Neuronal stem cell (in vitro differentiated cells): ENCODE measurements at regions not wholly inside any gene's neighbourhood (a gene's known extent, or its start where the extent isn't known, plus 50 kb on each side); places are given as distances from the start of the nearest gene placed in this dataset.

Experiments
- DNase-seq: peaks from one replicate; pipeline ENCODE4 v3.0.0-alpha.2; 2013; ENCODE audit warnings: low spot score
- H2AFZ ChIP-seq: one replicate; pipeline ENCODE4 v1.6.1; 2013; ENCODE audit warnings: mild to moderate bottlenecking, low read length, inconsistent platforms
- H2AK5ac ChIP-seq: 2 replicates; pipeline ENCODE4 v1.6.1; 2013; ENCODE audit warnings: low read depth, mild to moderate bottlenecking, inconsistent platforms, low read length, moderate library complexity, mixed read lengths
- H2BK120ac ChIP-seq: 2 replicates; pipeline ENCODE4 v1.6.1; 2013; ENCODE audit warnings: low read depth, mild to moderate bottlenecking, inconsistent platforms, low read length, moderate library complexity, mixed read lengths
- H2BK12ac ChIP-seq: one replicate; pipeline ENCODE4 v1.6.1; 2013; ENCODE audit warnings: low read length, inconsistent platforms
- H2BK15ac ChIP-seq: 2 replicates; pipeline ENCODE4 v1.6.1; 2013; ENCODE audit warnings: mild to moderate bottlenecking, low read length, inconsistent platforms, mixed read lengths
- H2BK5ac ChIP-seq: one replicate; pipeline ENCODE4 v1.6.1; 2013; ENCODE audit warnings: inconsistent platforms, mild to moderate bottlenecking, low read length, moderate library complexity
- H3K14ac ChIP-seq: one replicate; pipeline ENCODE4 v1.6.1; 2013; ENCODE audit warnings: low read length, inconsistent platforms
- H3K18ac ChIP-seq: 2 replicates; pipeline ENCODE4 v1.6.1; 2013; ENCODE audit warnings: low read length, inconsistent platforms
- H3K23ac ChIP-seq: 2 replicates; pipeline ENCODE4 v1.6.1; 2013; ENCODE audit warnings: low read depth, mild to moderate bottlenecking, mixed read lengths, low read length, inconsistent platforms; ENCODE audit not compliant: poor library complexity
- H3K27ac ChIP-seq: replicated peaks from 3 replicates; pipeline ENCODE4 v1.5.1; 2013; ENCODE audit warnings: low read length, inconsistent platforms
- H3K27me3 ChIP-seq, 3 experiments: 2 replicates each; pipeline ENCODE4 v1.6.1; 2013; ENCODE audit warnings: low read length in 3 of 3, mild to moderate bottlenecking in 2 of 3, inconsistent platforms in 1 of 3, low read depth in 1 of 3, mixed read lengths in 1 of 3, moderate library complexity in 1 of 3; ENCODE audit not compliant: control insufficient read depth in 3 of 3, insufficient read depth in 3 of 3
- H3K36me3 ChIP-seq, 2 donors: replicated peaks in 1 of 2; 2 replicates each; pipeline ENCODE4 v1.6.1; 2013; ENCODE audit warnings: low read length in 2 of 2; ENCODE audit not compliant: control insufficient read depth in 2 of 2, insufficient read depth in 2 of 2
- H3K4ac ChIP-seq: 2 replicates; pipeline ENCODE4 v1.6.1; 2013; ENCODE audit warnings: inconsistent platforms, mild to moderate bottlenecking, low read length, moderate library complexity
- H3K4me1 ChIP-seq, 2 donors: 1 replicate in 1 of 2; 2 replicates in 1 of 2; pipeline ENCODE4 v1.6.1; 2013; ENCODE audit warnings: low read length in 2 of 2, low read depth in 1 of 2; ENCODE audit not compliant: control insufficient read depth in 2 of 2, insufficient read depth in 1 of 2
- H3K4me2 ChIP-seq: one replicate; pipeline ENCODE4 v1.6.1; 2013; ENCODE audit warnings: mild to moderate bottlenecking, low read length, inconsistent platforms; ENCODE audit not compliant: insufficient read depth, poor library complexity, severe bottlenecking
- H3K4me3 ChIP-seq, 2 donors: 2 replicates each; pipeline ENCODE4 v1.5.1; 2013; ENCODE audit warnings: low read length in 2 of 2, mild to moderate bottlenecking in 2 of 2, inconsistent platforms in 1 of 2, moderate library complexity in 1 of 2
- H3K79me1 ChIP-seq: one replicate; pipeline ENCODE4 v1.6.1; 2013; ENCODE audit warnings: low read depth, mild to moderate bottlenecking, inconsistent platforms, low read length, moderate library complexity
- H3K9ac ChIP-seq: one replicate; pipeline ENCODE4 v1.6.1; 2013; ENCODE audit warnings: mild to moderate bottlenecking, low read depth, low read length, inconsistent platforms; ENCODE audit not compliant: poor library complexity
- H3K9me3 ChIP-seq, 2 donors: replicated peaks in 1 of 2; 2 replicates each; pipeline versions ENCODE3 to v1.6.1; 2013; ENCODE audit warnings: low read length in 2 of 2, mild to moderate bottlenecking in 2 of 2, inconsistent platforms in 1 of 2, low read depth in 1 of 2, mixed read lengths in 1 of 2, moderate library complexity in 1 of 2; ENCODE audit not compliant: control insufficient read depth in 2 of 2, insufficient read depth in 1 of 2
- H4K8ac ChIP-seq: one replicate; pipeline ENCODE4 v1.6.1; 2013; ENCODE audit warnings: low read depth, mild to moderate bottlenecking, inconsistent platforms, low read length, moderate library complexity
- H4K91ac ChIP-seq: one replicate; pipeline ENCODE4 v1.6.1; 2013; ENCODE audit warnings: low read length, low read depth, mild to moderate bottlenecking, inconsistent platforms; ENCODE audit not compliant: poor library complexity
- WGBS, 2 donors: extraction: QIAGEN DNeasy Blood & Tissue Kit; methylation state at CpG; one replicate each; pipeline ENCODE4 v1.1.7; 2013; ENCODE audit warnings: missing lambda C conversion rate in 2 of 2, mixed read lengths in 1 of 2; ENCODE audit not compliant: insufficient read length in 2 of 2, insufficient replicate concordance in 1 of 2; ENCODE audit errors: extremely low coverage in 2 of 2; 5-methylcytosine and 5-hydroxymethylcytosine counted together

GRCh38 chr3:64924961-64925360 is 237.2 kb upstream of the ADAMTS9 start:
- Histone ChIP-seq H3K4me1 (peaks cover 7 to 10% of the 10 kb centered on the region in 2 donors), H3K9ac (no peak overlapping the region), H4K8ac (no peak overlapping the region), H2BK12ac (no peak overlapping the region), H3K14ac (no peak overlapping the region), H2BK15ac (no peak overlapping the region), H3K23ac (no peak overlapping the region), H3K27ac (no peak overlapping the region), H3K9me3 (no peaks in the 10 kb centered on the region), H3K36me3 (no peaks in the 10 kb centered on the region), H2BK5ac (no peak overlapping the region), H4K91ac (no peak overlapping the region), H3K18ac (no peak overlapping the region), H3K27me3 (no peaks in the 10 kb centered on the region), H2AK5ac (no peak overlapping the region), H3K4ac (no peak overlapping the region), H2AFZ (no peak overlapping the region), H3K4me3 (no peak overlapping the region), H3K4me2 (no peak overlapping the region), H2BK120ac (no peak overlapping the region), H3K79me1 (no peaks in the 10 kb centered on the region)
- DNase-seq, result no peak
- no CpG with 5 or more reads among the region's 2 CpGs for WGBS, 2 donors

- Histone ChIP-seq H2BK15ac (no peak overlapping the region), H3K4me2 (no peak overlapping the region), H3K79me1 (no peaks in the 10 kb centered on the region), H4K91ac (no peak overlapping the region), H3K18ac (no peak overlapping the region), H3K27ac (no peak overlapping the region), H3K4me3 (no peak overlapping the region), H2BK120ac (no peak overlapping the region), H2BK5ac (no peak overlapping the region), H2AFZ (no peak overlapping the region), H3K9me3 (no peaks in the 10 kb centered on the region), H3K36me3 (no peaks in the 10 kb centered on the region), H2AK5ac (no peak overlapping the region), H3K4ac (no peak overlapping the region), H3K23ac (no peak overlapping the region), H2BK12ac (no peak overlapping the region), H3K9ac (no peak overlapping the region), H3K14ac (no peak overlapping the region), H3K4me1 (peaks cover 10 to 13% of the 10 kb centered on the region in 2 donors), H4K8ac (no peak overlapping the region), H3K27me3 (no peaks in the 10 kb centered on the region)
- no peak for DNase-seq
- WGBS, 2 donors, result no CpG with 5 or more reads among the region's 2 CpGs
Observed at GRCh38 chr3:64922213-64922612, 234.4 kb upstream of the ADAMTS9 start.

GRCh38 chr3:64921281-64922065 is 233.7 kb upstream of the ADAMTS9 start:
- Histone ChIP-seq H3K9me3 (no peaks in the 10 kb centered on the region), H3K18ac (no peak overlapping the region), H3K4me1 (peaks cover 16 to 21% of the 10 kb centered on the region in 2 donors), H3K27ac (no peak overlapping the region), H3K23ac (no peak overlapping the region), H4K8ac (no peak overlapping the region), H2BK12ac (no peak overlapping the region), H3K36me3 (no peaks in the 10 kb centered on the region), H3K9ac (no peak overlapping the region), H3K14ac (no peak overlapping the region), H2BK15ac (no peak overlapping the region), H4K91ac (no peak overlapping the region), H2BK5ac (no peak overlapping the region), H3K27me3 (no peaks in the 10 kb centered on the region), H3K4ac (no peak overlapping the region), H2AFZ (no peak overlapping the region), H2BK120ac (no peak overlapping the region), H2AK5ac (no peak overlapping the region), H3K4me3 (no peak overlapping the region), H3K4me2 (no peak overlapping the region), H3K79me1 (no peaks in the 10 kb centered on the region)
- no peak for DNase-seq
- no CpG with 5 or more reads among the region's 7 CpGs for WGBS, 2 donors

GRCh38 chr3:64919934-64920333 is 232.1 kb upstream of the ADAMTS9 start:
- H3K36me3 ChIP-seq, result no peaks in the 10 kb centered on the region
- H3K14ac ChIP-seq, result no peak overlapping the region
- H3K27me3 ChIP-seq, result no peaks in the 10 kb centered on the region
- H3K9me3 ChIP-seq, result no peaks in the 10 kb centered on the region
- H2BK5ac ChIP-seq, result no peak overlapping the region
- no peak overlapping the region for H2AFZ ChIP-seq
- peaks cover 16 to 23% of the 10 kb centered on the region in 2 donors for H3K4me1 ChIP-seq
- H2BK120ac ChIP-seq, result no peak overlapping the region
- no peak overlapping the region for H4K8ac ChIP-seq
- H2BK12ac ChIP-seq, result no peak overlapping the region
- no peak overlapping the region for H3K4ac ChIP-seq
- no peak overlapping the region for H2BK15ac ChIP-seq
- no peak overlapping the region for H3K4me3 ChIP-seq
- H2AK5ac ChIP-seq, result no peak overlapping the region
- H3K27ac ChIP-seq, result no peak overlapping the region
- no CpG with 5 or more reads among the region's 1 CpG for WGBS, 2 donors
- no peak overlapping the region for H4K91ac ChIP-seq
- H3K4me2 ChIP-seq, result no peak overlapping the region
- H3K18ac ChIP-seq, result no peak overlapping the region
- no peak overlapping the region for H3K23ac ChIP-seq
- no peak overlapping the region for H3K9ac ChIP-seq
- H3K79me1 ChIP-seq, result no peaks in the 10 kb centered on the region
- DNase-seq, result no peak
